HG03159 (cell line): ENCODE measurements at regions not wholly inside any gene's neighbourhood (a gene's known extent, or its start where the extent isn't known, plus 50 kb on each side); places are given as distances from the start of the nearest gene placed in this dataset.

ENCODE experiments used
- ATAC-seq: cut with Tn5 transposase; IDR thresholded peaks from one replicate; pipeline ENCODE4 v1.9.1; 2021; ENCODE audit warnings: mild to moderate bottlenecking, moderate library complexity; ENCODE audit not compliant: unreplicated experiment

GRCh38 chr2:105460048-105460732, 61.3 kb upstream of the FHL2 start:
- ATAC-seq, result no peak

- ATAC-seq, result no peak
These were observed 59.2 kb upstream of the FHL2 start for GRCh38 chr2:105458076-105458475.

- ATAC-seq, result no peak
These were observed 56.7 kb upstream of the FHL2 start for GRCh38 chr2:105455488-105456003.

- no peak for ATAC-seq
These were observed 56.1 kb upstream of the FHL2 start for GRCh38 chr2:105454801-105455485.

- no peak for ATAC-seq
These were observed 52.8 kb upstream of the FHL2 start for GRCh38 chr2:105451571-105452166.

- ATAC-seq, result no peak
These were observed 51.6 kb upstream of the FHL2 start for GRCh38 chr2:105450471-105450870.

GRCh38 chr2:105449076-105449475, 50.2 kb upstream of the FHL2 start:
- ATAC-seq, result no peak
